GM12878 (cell line): ENCODE measurements at regions not wholly inside any gene's neighbourhood (a gene's known extent, or its start where the extent isn't known, plus 50 kb on each side); places are given as distances from the start of the nearest gene placed in this dataset.

Experiments
- ATAC-seq: fragments of 200-7000 bp; cut with Tn5 transposase; 3 replicates; pipeline ENCODE4 v1.9.1; 2020; ENCODE audit warnings: mild to moderate bottlenecking, moderate library complexity
- BruUV-seq: library from RNA; stranded (reverse); fragments of 400-500 nt; replicated peaks from 2 replicates; lab custom pipeline; 2021; lab: Mats Ljungman, UMichigan
- CTCF ChIA-PET: fragments of 300-600 bp; sonication (Branson Sonifier 250); formaldehyde crosslinking; extraction: SDS; loops from one replicate; lab custom pipeline; 2021; ENCODE audit warnings: inconsistent platforms; lab: Yijun Ruan, JAX
- POLR2A ChIA-PET: fragments of 350-600 bp; formaldehyde crosslinking; extraction: SDS; loops from one replicate; lab custom pipeline; 2021; ENCODE audit warnings: inconsistent platforms; lab: Charles Lee
- RAD21 ChIA-PET: fragments of 300-600 bp; sonication (Branson Sonifier 250); formaldehyde crosslinking; loops from one replicate; lab custom pipeline; 2023; ENCODE audit warnings: antibody characterized with exemption; ENCODE audit not compliant: unreplicated experiment; lab: Charles Lee
- SMC1A ChIA-PET: fragments of 300-600 bp; sonication (Branson Sonifier 250); formaldehyde crosslinking; loops from one replicate; lab custom pipeline; 2023; ENCODE audit not compliant: unreplicated experiment, uncharacterized antibody; lab: Charles Lee
- DNase-seq: peaks from one replicate; pipeline ENCODE4 v3.0.0-alpha.2; 2011; ENCODE audit warnings: low read depth, low spot score
- FAIRE-seq: peaks from 3 replicates; lab custom pipeline; 2011; peaks lifted over from hg19 to GRCh38; lab: Jason Lieb, UNC
- H2AFZ ChIP-seq: 2 replicates; pipeline ENCODE4 v1.6.0; 2011; ENCODE audit warnings: low read depth, low read length, control low read depth; ENCODE audit not compliant: control insufficient read depth
- H3K27ac ChIP-seq: 2 replicates; pipeline ENCODE4 v1.5.1; 2011; ENCODE audit warnings: control low read depth; ENCODE audit not compliant: control insufficient read depth, insufficient read depth
- H3K27me3 ChIP-seq, 2 experiments: replicated peaks in 1 of 2; 2 replicates each; pipeline versions ENCODE4 v1.6.0 to v1.6.1; 2011; ENCODE audit warnings: low read length in 1 of 2; ENCODE audit not compliant: control insufficient read depth in 2 of 2, insufficient read depth in 2 of 2
- H3K36me3 ChIP-seq, 2 experiments: 2 replicates each; pipeline ENCODE4 v1.5.1; 2011; ENCODE audit warnings: low read length in 1 of 2; ENCODE audit not compliant: control insufficient read depth in 2 of 2, insufficient read depth in 2 of 2
- H3K4me1 ChIP-seq: 2 replicates; pipeline ENCODE4 v1.6.1; 2011; ENCODE audit warnings: mild to moderate bottlenecking, low read length, moderate library complexity, mixed read lengths; ENCODE audit not compliant: control insufficient read depth, insufficient read depth
- H3K4me2 ChIP-seq: 2 replicates; pipeline ENCODE4 v1.6.0; 2011; ENCODE audit warnings: control low read depth; ENCODE audit not compliant: control insufficient read depth, insufficient read depth
- H3K4me3 ChIP-seq: fragments of 200-600 bp; sonication (generic); 2 replicates; pipeline ENCODE4 v1.5.1; 2016
- H3K79me2 ChIP-seq: 2 replicates; pipeline ENCODE4 v1.6.0; 2011; ENCODE audit warnings: low read length; ENCODE audit not compliant: control insufficient read depth, insufficient read depth
- H3K9ac ChIP-seq: 2 replicates; pipeline ENCODE4 v1.8.0; 2011; ENCODE audit warnings: low read length, control low read depth, mixed read lengths; ENCODE audit not compliant: control insufficient read depth, insufficient read depth
- H3K9me3 ChIP-seq: replicated peaks from 3 replicates; pipeline ENCODE4 v1.5.1; 2011; ENCODE audit warnings: mild to moderate bottlenecking, low read length; ENCODE audit not compliant: control insufficient read depth, insufficient read depth
- H4K20me1 ChIP-seq: 2 replicates; pipeline ENCODE4 v1.6.0; 2011; ENCODE audit not compliant: control insufficient read depth, insufficient read depth
- ATF7 ChIP-seq: fragments of 450-650 bp; IDR thresholded peaks from 2 replicates; pipeline ENCODE4 v1.6.1; 2016; ENCODE audit warnings: low read depth, mild to moderate bottlenecking
- CHD4 ChIP-seq: fragments of 200-600 bp; sonication (generic); IDR thresholded peaks from 2 replicates; pipeline ENCODE4 v1.6.1; 2016; ENCODE audit warnings: mild to moderate bottlenecking
- FOS ChIP-seq: IDR thresholded peaks from 3 replicates; pipeline ENCODE4 v1.6.1; 2011; ENCODE audit warnings: borderline replicate concordance; ENCODE audit not compliant: insufficient read length; ENCODE audit errors: extremely low read depth
- FOXM1 ChIP-seq: IDR thresholded peaks from 2 replicates; pipeline ENCODE4 v1.6.1; 2012; ENCODE audit warnings: low read depth, mild to moderate bottlenecking, inconsistent platforms, low read length, moderate library complexity
- HDAC6 ChIP-seq: fragments of 200-600 bp; sonication (generic); IDR thresholded peaks from one replicate; pipeline ENCODE4 v1.8.0; 2017; ENCODE audit warnings: antibody characterized with exemption; ENCODE audit not compliant: unreplicated experiment
- LARP7 ChIP-seq: fragments of 450-650 bp; IDR thresholded peaks from 2 replicates; pipeline ENCODE4 v1.6.1; 2017; ENCODE audit warnings: mild to moderate bottlenecking
- MEF2A ChIP-seq: IDR thresholded peaks from 2 replicates; pipeline ENCODE4 v1.6.1; 2011; ENCODE audit warnings: low read depth, mild to moderate bottlenecking, low read length, moderate library complexity; ENCODE audit not compliant: insufficient read depth
- NBN ChIP-seq: fragments of 450-650 bp; IDR thresholded peaks from 2 replicates; pipeline ENCODE4 v1.6.1; 2016
- NRF1 ChIP-seq: conservative IDR thresholded peaks from 2 replicates; pipeline ENCODE4 v1.6.1; 2011; ENCODE audit warnings: mild to moderate bottlenecking, low read depth, low read length, improper control_type of control experiment
- POU2F2 ChIP-seq: IDR thresholded peaks from 3 replicates; pipeline ENCODE4 v1.6.1; 2011; ENCODE audit warnings: low read depth, mild to moderate bottlenecking, low read length, borderline replicate concordance
- STAT3 ChIP-seq: IDR thresholded peaks from 2 replicates; pipeline ENCODE4 v1.6.1; 2011; ENCODE audit warnings: low read depth, low read length, improper control_type of control experiment
- SUPT20H ChIP-seq: IDR thresholded peaks from 2 replicates; pipeline ENCODE4 v1.6.1; 2011; ENCODE audit warnings: low read depth, mild to moderate bottlenecking, low read length, moderate library complexity, borderline replicate concordance; ENCODE audit not compliant: control insufficient read depth
- WRNIP1 ChIP-seq: IDR thresholded peaks from 2 replicates; pipeline ENCODE4 v1.6.1; 2011; ENCODE audit warnings: low read depth, low read length, improper control_type of control experiment, borderline replicate concordance
- ZBED1 ChIP-seq: IDR thresholded peaks from 2 replicates; pipeline ENCODE4 v1.6.1; 2016; ENCODE audit warnings: borderline replicate concordance
- ZNF687 ChIP-seq: fragments of 450-650 bp; IDR thresholded peaks from 2 replicates; pipeline ENCODE4 v1.6.1; 2017; ENCODE audit warnings: mild to moderate bottlenecking, moderate library complexity
- WGBS: methylation state at CpG from one replicate; pipeline ENCODE4 v1.1.6; 2016; ENCODE audit warnings: low lambda C conversion rate; ENCODE audit not compliant: insufficient replicate concordance, insufficient coverage; ENCODE audit errors: missing lambda C conversion rate; 5-methylcytosine and 5-hydroxymethylcytosine counted together
- in situ Hi-C: fragments of 300-500 bp; cut with MboI; formaldehyde crosslinking; loops from 9 replicates; pipeline ENCODE4 v1.14.3; 2018; ENCODE audit warnings: mixed read lengths
- intact Hi-C: fragments of 100-400 bp; cut with micrococcal nuclease; formaldehyde crosslinking; loops from one replicate; pipeline ENCODE4 v1.14.2; 2022; ENCODE audit not compliant: unreplicated experiment

GRCh38 chr20:61115364-61116065, 136.5 kb upstream of the CDH4 start:
- ChIA-PET POLR2A (no interaction called here), CTCF (no interaction called here), SMC1A (no interaction called here), RAD21 (interaction anchor here (0.7 kb wide), 1 partner anchor 978 kb away, joined by 4 read pairs; no protein-coding TSS in a partner anchor)
- no peaks in the 10 kb centered on the region for H3K36me3 ChIP-seq
- no peaks in the 10 kb centered on the region for H3K27me3 ChIP-seq
- WGBS, result under 1% methylated on average over 8 of the region's 8 CpGs
- no TSS peak for BruUV-seq
- H3K9me3 ChIP-seq, result no peaks in the 10 kb centered on the region; the same call in 2 of the 3 replicates
- no peak for DNase-seq
- in situ Hi-C loops, result no loop called here
- H2AFZ ChIP-seq, result no peak overlapping the region
- no peak overlapping the region for H3K4me3 ChIP-seq
- ATAC-seq, result no peak
- TF ChIP-seq STAT3 (no peak), CHD4 (no peak), LARP7 (no peak), ZBED1 (no peak), MEF2A (no peak), NBN (no peak), POU2F2 (no peak), HDAC6 (no peak), ATF7 (no peak), WRNIP1 (no peak), ZNF687 (no peak), FOS (no peak), SUPT20H (no peak), NRF1 (no peak), FOXM1 (no peak)
- no peaks in the 10 kb centered on the region for H3K79me2 ChIP-seq
- no peak for FAIRE-seq
- intact Hi-C loops, result no loop called here
- no peaks in the 10 kb centered on the region for H4K20me1 ChIP-seq
- H3K4me1 ChIP-seq, result no peaks in the 10 kb centered on the region
- H3K9ac ChIP-seq, result no peak overlapping the region
- no peak overlapping the region for H3K4me2 ChIP-seq
- no peak overlapping the region for H3K27ac ChIP-seq
